ENCODE measurements at regions not wholly inside any gene's neighbourhood (a gene's known extent, or its start where the extent isn't known, plus 50 kb on each side); places are given as distances from the start of the nearest gene placed in this dataset.

- TF ChIP-seq CTCF (IDR thresholded peaks at IDR 0.05), result no peak
- no peak for TF ChIP-seq POLR2A (IDR thresholded peaks at IDR 0.05)
Measured at GRCh38 chr5:5658226-5658625, 235.7 kb downstream of the ICE1 start.
